GM21381 (cell line): ENCODE measurements at regions not wholly inside any gene's neighbourhood (a gene's known extent, or its start where the extent isn't known, plus 50 kb on each side); places are given as distances from the start of the nearest gene placed in this dataset.

ENCODE experiments used
- ATAC-seq: cut with Tn5 transposase; IDR thresholded peaks from one replicate; pipeline ENCODE4 v1.9.1; 2021; ENCODE audit warnings: mild to moderate bottlenecking, moderate library complexity; ENCODE audit not compliant: unreplicated experiment

GRCh38 chr7:125678771-125679170, 749.1 kb upstream of the POT1 start:
- ATAC-seq = no peak

GRCh38 chr7:125675640-125676039, 746.0 kb upstream of the POT1 start:
- no peak for ATAC-seq

GRCh38 chr7:125675169-125675568, 745.5 kb upstream of the POT1 start:
- no peak for ATAC-seq

GRCh38 chr7:125670926-125671572, 741.4 kb upstream of the POT1 start:
- ATAC-seq = no peak

- ATAC-seq = no peak
Observed at GRCh38 chr7:125668321-125668993, 738.8 kb upstream of the POT1 start.

GRCh38 chr7:125664625-125665024, 735.0 kb upstream of the POT1 start:
- no peak for ATAC-seq

GRCh38 chr7:125663961-125664360, 734.3 kb upstream of the POT1 start:
- no peak for ATAC-seq

- no peak for ATAC-seq
Observed at GRCh38 chr7:125661677-125662076, 732.1 kb upstream of the POT1 start.

- no peak for ATAC-seq
Observed at GRCh38 chr7:125661006-125661405, 731.4 kb upstream of the POT1 start.

GRCh38 chr7:125654076-125654475, 724.5 kb upstream of the POT1 start:
- no peak for ATAC-seq

GRCh38 chr7:125651823-125652528, 722.4 kb upstream of the POT1 start:
- ATAC-seq = no peak

- ATAC-seq = no peak
Observed at GRCh38 chr7:125648543-125648942, 718.9 kb upstream of the POT1 start.

GRCh38 chr7:125645770-125646169, 716.1 kb upstream of the POT1 start:
- no peak for ATAC-seq

- no peak for ATAC-seq
Observed at GRCh38 chr7:125644109-125644508, 714.5 kb upstream of the POT1 start.

- no peak for ATAC-seq
Observed at GRCh38 chr7:125643302-125643701, 713.7 kb upstream of the POT1 start.

GRCh38 chr7:125641884-125642283, 712.3 kb upstream of the POT1 start:
- no peak for ATAC-seq

GRCh38 chr7:125636320-125636962, 706.8 kb upstream of the POT1 start:
- ATAC-seq = no peak

GRCh38 chr7:125618516-125618915, 688.9 kb upstream of the POT1 start:
- ATAC-seq = no peak

- ATAC-seq = no peak
Observed at GRCh38 chr7:125611582-125611981, 682.0 kb upstream of the POT1 start.

GRCh38 chr7:125606671-125607070, 677.0 kb upstream of the POT1 start:
- ATAC-seq = no peak

- ATAC-seq = no peak
Observed at GRCh38 chr7:125605241-125605640, 675.6 kb upstream of the POT1 start.

- ATAC-seq = no peak
Observed at GRCh38 chr7:125602441-125602840, 672.8 kb upstream of the POT1 start.
